SK-N-SH (cell line): ENCODE measurements at regions not wholly inside any gene's neighbourhood (a gene's known extent, or its start where the extent isn't known, plus 50 kb on each side); places are given as distances from the start of the nearest gene placed in this dataset.

Experiments used
- CTCF ChIA-PET: fragments of 300-600, 350-600 bp; formaldehyde crosslinking; extraction: SDS; loops from one replicate; lab custom pipeline; 2021; lab: Yijun Ruan, JAX
- POLR2A ChIA-PET: fragments of 350-600 bp; sonication (Branson Sonifier 250); formaldehyde crosslinking; extraction: SDS; loops from one replicate; lab custom pipeline; 2020; ENCODE audit warnings: antibody characterized with exemption, inconsistent platforms; lab: Yijun Ruan, JAX
- DNase-seq: peaks from one replicate; pipeline ENCODE4 v3.0.0; 2012
- H2AFZ ChIP-seq: fragments of 200-600 bp; sonication (generic); 2 replicates; pipeline ENCODE4 v1.8.1; 2016; ENCODE audit warnings: antibody characterized with exemption, mild to moderate bottlenecking, low read depth
- H3F3A ChIP-seq: fragments of 200-600 bp; sonication (generic); replicated peaks from 2 replicates; pipeline ENCODE3; 2016; ENCODE audit warnings: antibody characterized with exemption, mild to moderate bottlenecking; ENCODE audit not compliant: insufficient read depth
- H3K27ac ChIP-seq, 2 experiments: fragments of 200-500 bp in 1 of 2; fragments of 200-600 bp in 1 of 2; sonication (Bioruptor generic) in 1 of 2; sonication (generic), shearing (Covaris generic) in 1 of 2; 2 replicates each; pipeline versions ENCODE4 v1.5.1 to v1.6.1; 2014 to 2016; ENCODE audit warnings: low read depth in 2 of 2, inconsistent platforms in 1 of 2, low read length in 1 of 2, mild to moderate bottlenecking in 1 of 2, mixed read lengths in 1 of 2
- H3K27me3 ChIP-seq: fragments of 200-600 bp; sonication (generic), shearing (Covaris generic); 2 replicates; pipeline ENCODE4 v1.6.1; 2016; ENCODE audit warnings: mixed run types; ENCODE audit not compliant: insufficient read depth
- H3K36me3 ChIP-seq, 2 experiments: fragments of 200-500 bp in 1 of 2; fragments of 200-600 bp in 1 of 2; sonication (Bioruptor generic) in 1 of 2; sonication (generic) in 1 of 2; replicated peaks in 1 of 2; 2 replicates each; pipeline versions ENCODE3 to v1.5.1; 2014 to 2016; ENCODE audit warnings: low read length in 1 of 2, mild to moderate bottlenecking in 1 of 2; ENCODE audit not compliant: insufficient read depth in 2 of 2, control insufficient read depth in 1 of 2
- H3K4me1 ChIP-seq, 2 experiments: fragments of 200-500 bp in 1 of 2; fragments of 200-600 bp in 1 of 2; sonication (Bioruptor generic) in 1 of 2; sonication (generic), shearing (Covaris generic) in 1 of 2; 2 replicates each; pipeline versions ENCODE4 v1.5.1 to v1.6.1; 2014 to 2016; ENCODE audit warnings: low read depth in 1 of 2, low read length in 1 of 2, mixed run types in 1 of 2; ENCODE audit not compliant: insufficient read depth in 2 of 2, control insufficient read depth in 1 of 2
- H3K4me2 ChIP-seq: fragments of 200-600 bp; sonication (generic), shearing (Covaris generic); 2 replicates; pipeline ENCODE4 v1.6.1; 2017; ENCODE audit warnings: mixed run types
- H3K4me3 ChIP-seq, 2 experiments: fragments of 200-500 bp in 1 of 2; fragments of 200-600 bp in 1 of 2; sonication (Bioruptor generic) in 1 of 2; sonication (generic), shearing (Covaris generic) in 1 of 2; 2 replicates each; pipeline versions ENCODE4 v1.5.1 to v1.8.1; 2014 to 2016; ENCODE audit warnings: low read depth in 2 of 2, inconsistent platforms in 1 of 2, low read length in 1 of 2, mild to moderate bottlenecking in 1 of 2, mixed read lengths in 1 of 2, moderate library complexity in 1 of 2
- H3K79me2 ChIP-seq: fragments of 200-600 bp; sonication (generic); 2 replicates; pipeline ENCODE4 v1.8.1; 2017; ENCODE audit warnings: mild to moderate bottlenecking; ENCODE audit not compliant: insufficient read depth
- H3K9ac ChIP-seq: fragments of 200-600 bp; sonication (generic); 2 replicates; pipeline ENCODE4 v1.6.1; 2017; ENCODE audit warnings: mixed run types
- H3K9me2 ChIP-seq: fragments of 200-600 bp; sonication (generic); 2 replicates; pipeline ENCODE4 v1.6.1; 2017; ENCODE audit warnings: mixed run types
- H3K9me3 ChIP-seq: fragments of 200-600 bp; sonication (generic); 2 replicates; pipeline ENCODE4 v1.6.1; 2017; ENCODE audit warnings: mixed run types, mild to moderate bottlenecking, moderate library complexity
- H4K20me1 ChIP-seq: fragments of 200-600 bp; sonication (generic); 2 replicates; pipeline ENCODE4 v1.6.1; 2017; ENCODE audit warnings: mild to moderate bottlenecking, mixed run types; ENCODE audit not compliant: insufficient read depth
- CHD2 ChIP-seq: fragments of 150-350 bp; IDR thresholded peaks from 2 replicates; pipeline ENCODE4 v1.6.1; 2018; ENCODE audit warnings: low read length; ENCODE audit not compliant: partially characterized antibody
- CTCF ChIP-seq: fragments of 200-600 bp; sonication (generic); IDR thresholded peaks from 2 replicates; pipeline ENCODE4 v1.6.1; 2017; ENCODE audit warnings: antibody characterized with exemption, mild to moderate bottlenecking, moderate library complexity
- FOSL2 ChIP-seq: IDR thresholded peaks from 2 replicates; pipeline ENCODE4 v1.4.0; 2012; ENCODE audit warnings: low read depth, mild to moderate bottlenecking, moderate library complexity, borderline replicate concordance
- FOXJ3 ChIP-seq: sonication (generic); formaldehyde crosslinking; IDR thresholded peaks from 2 replicates; pipeline ENCODE4 v1.5.1; 2020; ENCODE audit warnings: mild to moderate bottlenecking, missing genetic modification reagents
- FOXM1 ChIP-seq: IDR thresholded peaks from 2 replicates; pipeline ENCODE4 v1.4.0; 2012; ENCODE audit warnings: low read depth, mild to moderate bottlenecking
- JUND ChIP-seq: IDR thresholded peaks from 2 replicates; pipeline ENCODE4 v1.4.0; 2012
- MAX ChIP-seq: IDR thresholded peaks from 2 replicates; pipeline ENCODE4 v1.4.0; 2012; ENCODE audit warnings: low read depth
- MXI1 ChIP-seq: IDR thresholded peaks from 2 replicates; pipeline ENCODE4 v1.6.1; 2012; ENCODE audit warnings: mild to moderate bottlenecking, low read depth, low read length, improper control_type of control experiment
- NFIC ChIP-seq: IDR thresholded peaks from 2 replicates; pipeline ENCODE4 v1.4.0; 2012; ENCODE audit warnings: borderline replicate concordance
- NRF1 ChIP-seq: IDR thresholded peaks from 2 replicates; pipeline ENCODE4 v1.6.1; 2012; ENCODE audit warnings: low read depth, mild to moderate bottlenecking, low read length
- PBX3 ChIP-seq: IDR thresholded peaks from 2 replicates; pipeline ENCODE4; 2012
- POLR2AphosphoS5 ChIP-seq: IDR thresholded peaks from 2 replicates; pipeline ENCODE4 v1.6.1; 2012; ENCODE audit warnings: low read depth, low read length
- RAD21 ChIP-seq: IDR thresholded peaks from 2 replicates; pipeline ENCODE4 v1.6.1; 2012; ENCODE audit warnings: mild to moderate bottlenecking, low read length
- RCOR1 ChIP-seq: fragments of 150-350 bp; IDR thresholded peaks from 2 replicates; pipeline ENCODE4 v1.6.1; 2017; ENCODE audit warnings: antibody characterized with exemption, low read length
- REST ChIP-seq: IDR thresholded peaks from 2 replicates; pipeline ENCODE4 v1.6.1; 2012; ENCODE audit warnings: mild to moderate bottlenecking, low read depth, low read length, moderate library complexity
- SMC3 ChIP-seq: IDR thresholded peaks from 2 replicates; pipeline ENCODE4 v1.6.1; 2012; ENCODE audit warnings: low read depth, low read length, improper control_type of control experiment
- TCF12 ChIP-seq: IDR thresholded peaks from 2 replicates; pipeline ENCODE4 v1.4.0; 2012
- ZBTB33 ChIP-seq: IDR thresholded peaks from 2 replicates; pipeline ENCODE4 v1.4.0; 2012; ENCODE audit warnings: low read depth, borderline replicate concordance
- WGBS: methylation state at CpG from one replicate; pipeline ENCODE4 v1.1.6; 2017; ENCODE audit warnings: low lambda C conversion rate; 5-methylcytosine and 5-hydroxymethylcytosine counted together

GRCh38 chr11:23679981-23680380, 816.9 kb upstream of the LUZP2 start:
- WGBS, result 59% methylated on average over 6 of the region's 10 CpGs
- H3K9ac ChIP-seq, result no peak overlapping the region
- ChIA-PET POLR2A (no interaction called here), CTCF (interaction anchor here (1.4 kb wide), 1 partner anchor 19 kb away, joined by 4 read pairs; no protein-coding TSS in a partner anchor)
- H3K4me1 ChIP-seq, result no peaks in the 10 kb centered on the region
- no peak overlapping the region for H3K4me2 ChIP-seq
- no peak overlapping the region for H2AFZ ChIP-seq
- H3K27ac ChIP-seq, result no peak overlapping the region
- H3K9me2 ChIP-seq, result no peaks in the 10 kb centered on the region
- no peaks in the 10 kb centered on the region for H3K79me2 ChIP-seq
- H3K36me3 ChIP-seq, result no peaks in the 10 kb centered on the region
- H3K4me3 ChIP-seq, result no peak overlapping the region
- H4K20me1 ChIP-seq, result no peaks in the 10 kb centered on the region
- H3K9me3 ChIP-seq, result no peaks in the 10 kb centered on the region
- no peak for DNase-seq
- H3F3A ChIP-seq, result no peaks in the 10 kb centered on the region
- no peak for TF ChIP-seq FOSL2
- no peak for TF ChIP-seq MAX
- no peak for TF ChIP-seq TCF12
- no peak for TF ChIP-seq FOXM1
- TF ChIP-seq PBX3, result no peak
- TF ChIP-seq JUND, result no peak
- TF ChIP-seq MXI1, result no peak
- no peak for TF ChIP-seq RAD21
- TF ChIP-seq CTCF, result no peak
- TF ChIP-seq ZBTB33, result no peak
- no peak for TF ChIP-seq POLR2AphosphoS5
- H3K27me3 ChIP-seq, result no peaks in the 10 kb centered on the region

GRCh38 chr11:23680488-23681230, 816.2 kb upstream of the LUZP2 start:
- DNase-seq, result no peak
- Histone ChIP-seq H3K27me3 (no peaks in the 10 kb centered on the region), H3K9me3 (no peaks in the 10 kb centered on the region), H3K4me1 (no peaks in the 10 kb centered on the region), H3K36me3 (no peaks in the 10 kb centered on the region), H3K4me2 (no peak overlapping the region), H3F3A (no peaks in the 10 kb centered on the region), H3K9ac (no peak overlapping the region), H3K79me2 (no peaks in the 10 kb centered on the region), H3K9me2 (no peaks in the 10 kb centered on the region), H3K4me3 (no peak overlapping the region), H2AFZ (no peak overlapping the region), H3K27ac (no peak overlapping the region), H4K20me1 (no peaks in the 10 kb centered on the region)
- ChIA-PET POLR2A (no interaction called here), CTCF (interaction anchor here (1.4 kb wide), 1 partner anchor 18 kb away, joined by 4 read pairs; no protein-coding TSS in a partner anchor)
- WGBS, result 75% methylated on average over 10 of the region's 20 CpGs
- TF ChIP-seq RCOR1 (no peak), FOXJ3 (no peak), NFIC (no peak), RAD21 (no peak), NRF1 (no peak), SMC3 (no peak), POLR2AphosphoS5 (no peak), CHD2 (no peak), REST (no peak)
